ENCODE measurements at regions not wholly inside any gene's neighbourhood (a gene's known extent, or its start where the extent isn't known, plus 50 kb on each side); places are given as distances from the start of the nearest gene placed in this dataset.
"Not testable (repeated sequence)": the region's sequence is repeated elsewhere in the genome, so short reads cannot be mapped to it uniquely, and the experiment has no call there.

DNA sequence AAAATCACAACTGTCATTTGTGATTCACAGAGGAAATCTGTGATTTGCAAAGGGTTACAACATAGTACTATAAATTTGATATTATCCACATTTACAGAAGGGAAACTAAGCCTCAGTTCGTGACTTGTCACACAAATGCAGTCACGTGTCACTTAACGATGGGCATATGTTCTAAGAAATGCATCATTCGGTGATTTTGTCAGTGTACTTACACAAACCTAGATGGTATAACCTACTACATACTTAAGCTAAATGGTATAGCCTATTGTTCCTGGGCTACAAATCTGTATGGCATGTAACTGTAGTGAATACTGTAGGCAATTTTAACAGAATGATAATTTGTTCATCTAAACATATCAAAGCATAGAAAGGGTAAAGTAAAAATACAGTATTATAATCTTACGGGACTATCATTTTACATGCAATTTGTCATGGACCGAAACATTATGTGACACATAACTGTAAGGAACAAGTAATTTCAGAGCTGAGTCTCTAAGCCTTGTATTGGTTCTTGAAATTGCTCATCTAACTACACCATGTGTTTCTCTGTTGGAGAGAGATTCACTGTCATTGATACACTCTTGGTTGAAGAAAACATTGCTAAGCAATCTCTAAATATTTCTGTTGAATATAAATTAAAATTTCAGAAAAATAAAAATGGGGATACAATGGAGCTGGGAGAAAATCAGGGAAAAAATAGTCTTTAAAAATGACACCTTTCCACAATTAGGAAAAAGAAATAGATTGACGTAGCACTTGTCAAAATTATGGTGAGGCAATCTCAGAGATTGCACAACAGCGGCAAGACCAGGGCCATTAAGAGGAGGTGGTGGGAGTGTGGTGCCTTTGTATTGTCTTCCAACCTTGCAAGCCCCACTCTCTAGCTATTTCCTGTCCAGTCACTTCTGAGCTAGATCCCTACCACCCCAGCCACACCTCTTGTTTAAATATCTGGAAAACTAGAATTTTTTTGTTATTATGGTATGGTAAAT is 645.8 kb upstream of the TBL1XR1 start:
- 90% methylated on average over 8 of the region's 8 CpGs for WGBS
- Histone ChIP-seq H3K4me3 (no peak overlapping the region), H3K9me3 (no peaks in the 10 kb centered on the region), H3K36me3 (no peaks in the 10 kb centered on the region), H3K27ac (no peak overlapping the region), H3K4me1 (no peaks in the 10 kb centered on the region), H3K27me3 (no peaks in the 10 kb centered on the region)
- TF ChIP-seq, protein P1, sequence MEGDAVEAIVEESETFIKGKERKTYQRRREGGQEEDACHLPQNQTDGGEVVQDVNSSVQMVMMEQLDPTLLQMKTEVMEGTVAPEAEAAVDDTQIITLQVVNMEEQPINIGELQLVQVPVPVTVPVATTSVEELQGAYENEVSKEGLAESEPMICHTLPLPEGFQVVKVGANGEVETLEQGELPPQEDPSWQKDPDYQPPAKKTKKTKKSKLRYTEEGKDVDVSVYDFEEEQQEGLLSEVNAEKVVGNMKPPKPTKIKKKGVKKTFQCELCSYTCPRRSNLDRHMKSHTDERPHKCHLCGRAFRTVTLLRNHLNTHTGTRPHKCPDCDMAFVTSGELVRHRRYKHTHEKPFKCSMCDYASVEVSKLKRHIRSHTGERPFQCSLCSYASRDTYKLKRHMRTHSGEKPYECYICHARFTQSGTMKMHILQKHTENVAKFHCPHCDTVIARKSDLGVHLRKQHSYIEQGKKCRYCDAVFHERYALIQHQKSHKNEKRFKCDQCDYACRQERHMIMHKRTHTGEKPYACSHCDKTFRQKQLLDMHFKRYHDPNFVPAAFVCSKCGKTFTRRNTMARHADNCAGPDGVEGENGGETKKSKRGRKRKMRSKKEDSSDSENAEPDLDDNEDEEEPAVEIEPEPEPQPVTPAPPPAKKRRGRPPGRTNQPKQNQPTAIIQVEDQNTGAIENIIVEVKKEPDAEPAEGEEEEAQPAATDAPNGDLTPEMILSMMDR (IDR thresholded peaks at IDR 0.05): no peak
- TF ChIP-seq EP300 (IDR thresholded peaks at IDR 0.05): no peak
- no peak for DNase-seq (ENCODE audit: low spot score in 2 of 2)

DNA sequence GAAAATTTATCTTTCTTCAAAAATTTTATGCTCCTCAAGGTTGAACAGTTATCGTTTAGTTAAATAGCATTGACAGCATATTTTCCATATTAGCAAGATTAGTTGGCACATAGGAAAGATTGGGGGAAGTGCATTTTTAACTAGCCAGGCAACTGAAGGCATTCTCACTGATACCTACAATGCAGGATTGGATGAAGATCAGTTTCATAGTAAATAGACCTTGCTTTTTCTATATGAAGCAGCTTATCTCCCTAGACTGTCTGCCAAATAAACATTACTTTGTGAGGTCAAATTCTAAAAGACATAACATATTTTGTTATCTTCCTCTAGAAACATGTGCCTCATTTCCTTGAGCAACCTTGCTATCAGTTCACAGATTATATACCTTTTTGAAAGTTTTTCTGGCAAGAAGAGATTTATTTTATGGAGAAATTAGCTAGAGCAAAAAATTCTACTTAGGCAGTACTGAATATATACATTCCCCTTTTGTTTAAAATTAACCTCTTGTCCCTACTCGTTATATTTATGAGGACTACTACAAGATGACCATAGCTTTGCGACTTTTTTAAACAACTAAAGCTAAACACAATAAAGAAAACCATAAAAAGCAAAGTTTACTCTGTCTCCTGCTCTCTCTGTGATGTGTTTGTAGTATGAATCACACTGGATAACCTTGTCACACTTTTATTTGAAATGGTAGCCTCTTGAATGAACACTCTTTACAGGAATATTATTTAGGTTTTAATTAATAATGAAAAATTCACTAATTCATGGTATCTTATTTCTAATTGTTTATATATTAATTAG is 654.9 kb upstream of the TBL1XR1 start:
- DNase-seq (ENCODE audit: low spot score in 2 of 2): no peak
- Histone ChIP-seq H3K27ac (no peak overlapping the region), H3K36me3 (no peaks in the 10 kb centered on the region), H3K4me1 (no peaks in the 10 kb centered on the region), H3K4me3 (no peak overlapping the region), H3K27me3 (no peaks in the 10 kb centered on the region), H3K9me3 (no peaks in the 10 kb centered on the region)
- WGBS: 70% methylated on average over 3 of the region's 3 CpGs
- TF ChIP-seq POLR2AphosphoS5 (IDR thresholded peaks at IDR 0.05) (no peak), POLR2A (IDR thresholded peaks at IDR 0.05) (no peak), EP300 (IDR thresholded peaks at IDR 0.05) (no peak)
- TF ChIP-seq, protein P1 (IDR thresholded peaks at IDR 0.05): no peak

DNA sequence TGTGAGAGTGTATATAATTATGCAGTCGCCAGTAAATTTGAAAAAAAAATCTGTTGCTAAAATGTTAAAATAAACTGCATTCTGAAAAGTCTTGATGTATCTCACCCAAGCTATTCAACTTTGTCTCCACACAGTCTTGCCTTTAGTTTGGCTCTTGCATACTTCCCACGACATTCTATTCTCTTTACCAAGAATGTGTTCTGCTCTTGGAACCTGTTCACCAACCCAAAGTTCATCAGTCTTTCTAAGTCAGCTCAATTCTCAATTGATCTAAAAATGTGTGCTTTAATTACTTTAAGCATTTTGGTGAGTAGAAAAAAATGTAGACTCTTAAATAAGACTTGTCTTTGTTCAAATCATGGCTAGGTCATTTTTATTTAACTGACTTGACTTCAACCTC is 657.7 kb upstream of the TBL1XR1 start:
- Histone ChIP-seq H3K36me3 (no peaks in the 10 kb centered on the region), H3K4me1 (no peaks in the 10 kb centered on the region), H3K9me3 (no peaks in the 10 kb centered on the region), H3K27ac (no peak overlapping the region), H3K4me3 (no peak overlapping the region), H3K27me3 (no peaks in the 10 kb centered on the region)
- TF ChIP-seq POLR2A (IDR thresholded peaks at IDR 0.05) (no peak), EP300 (IDR thresholded peaks at IDR 0.05) (no peak), POLR2AphosphoS5 (IDR thresholded peaks at IDR 0.05) (no peak)
- TF ChIP-seq, protein P1 (IDR thresholded peaks at IDR 0.05): no peak
- 86% methylated on average over 2 of the region's 2 CpGs for WGBS
- no peak for DNase-seq (ENCODE audit: low spot score in 2 of 2)

DNA sequence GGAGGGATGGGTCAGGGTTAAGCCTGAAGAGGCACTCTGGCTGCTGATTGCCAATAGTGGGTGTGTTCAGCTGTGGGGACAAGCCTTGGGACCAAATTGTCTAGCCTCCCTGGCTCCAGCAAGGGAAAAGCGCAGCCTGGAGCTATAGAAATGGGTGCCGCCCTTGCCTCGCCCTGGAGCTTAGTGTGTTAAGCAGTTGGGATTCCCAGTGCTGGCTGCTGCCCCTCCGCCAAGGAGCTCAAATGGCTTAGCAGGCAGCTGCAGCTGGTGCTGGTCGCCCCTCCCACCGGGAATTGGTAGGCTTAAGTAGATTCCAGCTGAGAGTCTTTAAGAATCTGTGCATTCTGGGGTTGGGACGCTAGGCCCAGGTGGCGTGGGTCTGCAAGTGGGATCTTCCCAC is 662.9 kb upstream of the TBL1XR1 start:
- no peaks in the 10 kb centered on the region for H3K27me3 ChIP-seq
- no peak for DNase-seq (ENCODE audit: low spot score in 2 of 2)
- TF ChIP-seq POLR2AphosphoS5 (IDR thresholded peaks at IDR 0.05) (no peak), EP300 (IDR thresholded peaks at IDR 0.05) (no peak)
- TF ChIP-seq, protein P1 (IDR thresholded peaks at IDR 0.05): no peak
- no peak overlapping the region for H3K4me3 ChIP-seq
- peaks cover 5% of the 10 kb centered on the region for H3K9me3 ChIP-seq
- no peaks in the 10 kb centered on the region for H3K36me3 ChIP-seq
- H3K4me1 ChIP-seq: no peaks in the 10 kb centered on the region
- no peak overlapping the region for H3K27ac ChIP-seq
- WGBS: 89% methylated on average over 2 of the region's 8 CpGs

DNA sequence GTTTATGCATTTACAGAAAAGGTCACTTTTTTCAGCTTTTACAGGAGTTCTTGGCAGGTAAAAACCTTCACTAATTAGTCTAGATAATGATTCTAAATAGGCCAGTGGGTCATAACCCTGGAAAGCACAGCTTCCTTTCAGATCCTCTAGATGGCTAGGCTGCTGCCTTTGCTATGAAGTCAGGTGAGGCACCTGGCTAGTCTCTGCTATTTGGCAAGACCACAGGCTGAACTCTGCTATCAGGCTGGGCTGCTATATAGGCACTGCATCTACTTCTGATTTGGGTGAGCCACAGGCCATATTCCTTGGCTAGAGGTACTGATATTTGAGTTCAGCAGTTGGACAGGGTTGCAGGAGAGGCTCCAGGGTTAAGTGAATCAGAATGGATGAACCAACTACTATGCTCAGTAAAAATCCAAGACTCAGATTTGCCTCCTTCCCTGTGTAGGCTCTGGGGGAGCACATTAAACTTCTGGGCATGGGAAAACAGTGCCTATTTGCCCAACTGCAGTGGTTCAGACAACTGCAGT is 665.7 kb upstream of the TBL1XR1 start:
- no peak for DNase-seq (ENCODE audit: low spot score in 2 of 2)

DNA sequence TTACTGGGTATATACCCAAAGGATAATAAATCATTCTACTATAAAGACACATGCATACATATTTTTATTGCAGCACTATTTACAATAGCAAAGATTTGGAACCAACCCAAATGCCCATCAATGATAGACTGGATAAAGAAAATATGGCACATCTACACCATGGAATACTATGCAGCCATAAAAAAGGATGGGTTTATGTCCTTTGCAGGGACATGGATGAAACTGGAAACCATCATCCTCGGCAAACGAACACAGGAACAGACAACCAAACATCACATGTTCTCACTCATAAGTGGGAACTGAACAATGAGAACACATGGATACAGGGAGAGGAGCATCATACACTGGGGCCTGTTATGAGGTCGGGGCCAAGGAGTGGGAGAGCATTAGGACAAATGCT is 665.0 kb upstream of the KCNMB2 start:
- H3K27me3 ChIP-seq; H3K36me3 ChIP-seq; H3K9me3 ChIP-seq; DNase-seq (ENCODE audit: low spot score in 2 of 2); H3K27ac ChIP-seq; H3K4me1 ChIP-seq; H3K4me3 ChIP-seq: not testable (repeated sequence)
- 88% methylated on average over 3 of the region's 3 CpGs for WGBS

More for the DNA sequence above, 665.7 kb upstream of the TBL1XR1 start:
- Histone ChIP-seq H3K9me3 (peaks cover 5% of the 10 kb centered on the region), H3K36me3 (no peaks in the 10 kb centered on the region), H3K4me1 (no peaks in the 10 kb centered on the region), H3K27ac (no peak overlapping the region), H3K27me3 (no peaks in the 10 kb centered on the region), H3K4me3 (no peak overlapping the region)
- TF ChIP-seq POLR2AphosphoS5 (IDR thresholded peaks at IDR 0.05): no peak
- TF ChIP-seq POLR2A (IDR thresholded peaks at IDR 0.05): no peak
- TF ChIP-seq EP300 (IDR thresholded peaks at IDR 0.05): no peak
- TF ChIP-seq, protein P1 (IDR thresholded peaks at IDR 0.05): no peak
